ENCODE measurements at regions not wholly inside any gene's neighbourhood (a gene's known extent, or its start where the extent isn't known, plus 50 kb on each side); places are given as distances from the start of the nearest gene placed in this dataset.

DNA sequence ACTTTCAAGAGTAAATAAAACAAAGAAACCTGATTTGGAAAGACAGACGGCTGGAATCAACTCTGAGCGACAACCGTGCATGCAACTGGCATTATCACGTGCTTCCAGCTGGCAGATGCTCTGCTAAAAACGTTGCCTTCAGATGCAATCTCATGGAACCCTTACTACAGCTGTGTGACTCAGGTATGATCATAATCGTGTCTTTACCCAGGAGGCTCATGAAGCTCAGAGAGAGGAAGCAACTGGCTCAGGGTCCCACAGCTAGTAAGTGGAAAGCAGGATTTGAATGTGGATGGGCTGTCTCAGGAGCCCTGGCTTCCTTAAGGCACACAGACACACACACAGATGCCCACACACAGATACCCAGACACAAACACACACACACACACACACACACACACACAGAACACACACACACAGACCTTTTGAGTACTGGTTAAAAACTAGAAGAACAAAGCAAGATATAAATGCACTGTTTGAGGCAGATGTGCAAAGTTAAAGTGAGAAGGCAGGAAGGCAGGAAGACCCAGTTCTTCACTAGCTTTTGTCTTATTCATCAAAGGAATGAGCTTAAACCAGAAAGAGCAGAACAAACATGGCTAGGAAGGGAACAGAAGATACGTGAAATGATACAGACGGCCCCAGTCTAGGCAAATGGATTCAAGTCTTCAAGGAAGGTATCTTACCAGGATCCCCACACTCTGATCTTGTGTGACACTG lies 275.2 kb downstream of the MAF start:
- no peak overlapping the region for H3K27ac ChIP-seq (ENCODE audit: extremely low read depth, low read depth, low read length)
- H2AFZ ChIP-seq (ENCODE audit: low read depth, low read length), result no peak overlapping the region
- 0% methylated on average over 8 of the region's 8 CpGs for WGBS (ENCODE audit: insufficient coverage, low coverage, missing lambda C conversion rate)
- no peak overlapping the region for H3K4me3 ChIP-seq
- H4K20me1 ChIP-seq (replicated peaks; ENCODE audit: control insufficient read depth, insufficient read depth, low read length), result no peaks in the 10 kb centered on the region; the same call in 1 of the 2 replicates
- no peaks in the 10 kb centered on the region for H3K36me3 ChIP-seq (ENCODE audit: control insufficient read depth, insufficient read depth, low read length)
- no peaks in the 10 kb centered on the region for H3K4me1 ChIP-seq (replicated peaks in 1 of 2; ENCODE audit: control insufficient read depth in 2 of 2, insufficient read depth in 2 of 2, low read length in 2 of 2)
- in situ Hi-C loops (cut with MboI) (no loop called here), intact Hi-C loops (cut with micrococcal nuclease) (no loop called here)
- FAIRE-seq, result no peak
- ChIA-PET CTCF (ENCODE audit: low intra/inter-chr PET ratio) (no interaction called here), POLR2A (interaction anchor here (0.9 kb wide), 1 partner anchor 9 kb away, joined by 3 read pairs; no protein-coding TSS in a partner anchor)
- no peak for ATAC-seq
- H3K9ac ChIP-seq (ENCODE audit: insufficient read depth in 1 of 2, low read depth in 2 of 2, low read length in 2 of 2), result no peak overlapping the region
- no peaks in the 10 kb centered on the region for H3K79me2 ChIP-seq (ENCODE audit: control insufficient read depth, insufficient read depth, low read length)
- TF ChIP-seq NFATC3 (IDR thresholded peaks at IDR 0.05), result no peak
- no peak for TF ChIP-seq FOXM1 (IDR thresholded peaks at IDR 0.05; ENCODE audit: low read depth)
- TF ChIP-seq FOXM1 (CRISPR knock-in tag; IDR thresholded peaks at IDR 0.05; ENCODE audit: low read depth), result no peak
- no peak for TF ChIP-seq C11orf30 (IDR thresholded peaks at IDR 0.05; ENCODE audit: low read depth)
- no peak for TF ChIP-seq PURB (CRISPR knock-in tag; IDR thresholded peaks at IDR 0.05; ENCODE audit: low read depth)
- H3K4me2 ChIP-seq (ENCODE audit: insufficient read depth, low read length), result no peak overlapping the region
- peaks cover 21 to 28% of the 10 kb centered on the region in 2 experiments for H3K27me3 ChIP-seq (ENCODE audit: control insufficient read depth in 2 of 2, insufficient read depth in 2 of 2, low read length in 2 of 2)
- H3K9me3 ChIP-seq (replicated peaks; ENCODE audit: control insufficient read depth, insufficient read depth, low read depth, low read length), result no peaks in the 10 kb centered on the region
- H3K9me1 ChIP-seq (ENCODE audit: control insufficient read depth, insufficient read depth, low read length), result no peaks in the 10 kb centered on the region
- DNase-seq (ENCODE audit: extremely low read depth in 1 of 4, low spot score in 3 of 4), result no peak
- BruUV-seq (replicated peaks), result no TSS peak

DNA sequence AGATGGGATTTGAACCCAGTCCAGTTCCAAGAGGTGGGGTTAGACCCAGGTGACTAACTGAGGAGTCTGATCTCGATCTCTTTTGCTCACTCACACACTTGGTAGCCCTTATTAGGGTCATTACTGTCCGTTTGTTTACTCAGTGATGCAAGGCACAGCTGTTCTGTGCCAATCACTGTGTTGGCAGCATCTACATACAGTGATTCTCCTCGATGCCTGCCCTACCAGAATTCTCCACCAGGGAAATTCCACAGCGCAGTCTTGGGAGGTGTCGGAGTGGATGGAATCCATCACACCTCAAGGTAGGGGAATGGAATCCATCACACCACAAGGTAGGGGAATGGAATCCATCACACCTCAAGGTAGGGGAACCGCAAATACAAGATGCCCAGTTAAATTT lies 279.6 kb downstream of the MAF start:
- Histone ChIP-seq H3K27ac (ENCODE audit: extremely low read depth, low read depth, low read length) (no peak overlapping the region), H3K4me2 (ENCODE audit: insufficient read depth, low read length) (no peak overlapping the region), H3K4me3 (no peak overlapping the region), H3K9ac (ENCODE audit: insufficient read depth in 1 of 2, low read depth in 2 of 2, low read length in 2 of 2) (no peak overlapping the region), H4K20me1 (replicated peaks; ENCODE audit: control insufficient read depth, insufficient read depth, low read length) (no peaks in the 10 kb centered on the region; the same call in 1 of the 2 replicates), H3K36me3 (ENCODE audit: control insufficient read depth, insufficient read depth, low read length) (no peaks in the 10 kb centered on the region), H3K9me1 (ENCODE audit: control insufficient read depth, insufficient read depth, low read length) (no peaks in the 10 kb centered on the region), H3K4me1 (replicated peaks in 1 of 2; ENCODE audit: control insufficient read depth in 2 of 2, insufficient read depth in 2 of 2, low read length in 2 of 2) (no peaks in the 10 kb centered on the region), H3K79me2 (ENCODE audit: control insufficient read depth, insufficient read depth, low read length) (no peaks in the 10 kb centered on the region), H2AFZ (ENCODE audit: low read depth, low read length) (no peak overlapping the region), H3K9me3 (replicated peaks; ENCODE audit: control insufficient read depth, insufficient read depth, low read depth, low read length) (no peaks in the 10 kb centered on the region), H3K27me3 (ENCODE audit: control insufficient read depth in 2 of 2, insufficient read depth in 2 of 2, low read length in 2 of 2) (peaks cover 18 to 29% of the 10 kb centered on the region in 2 experiments)
- TF ChIP-seq KDM5B (IDR thresholded peaks at IDR 0.05; ENCODE audit: insufficient replicate concordance, low read depth, low read length) (no peak), BDP1 (IDR thresholded peaks at IDR 0.05; ENCODE audit: insufficient read depth, insufficient read length) (no peak)
- no TSS peak for BruUV-seq (replicated peaks)
- no peak for ATAC-seq
- no peak for FAIRE-seq
- no peak for DNase-seq (ENCODE audit: extremely low read depth in 1 of 4, low spot score in 3 of 4)
- POLR2A ChIA-PET, result no interaction called here
- intact Hi-C loops (cut with micrococcal nuclease), result no loop called here
- in situ Hi-C loops (cut with MboI), result no loop called here
- WGBS (ENCODE audit: insufficient coverage, low coverage, missing lambda C conversion rate), result 0% methylated on average over 6 of the region's 6 CpGs
- CTCF ChIA-PET (ENCODE audit: low intra/inter-chr PET ratio), result no interaction called here
